ENCODE measurements at regions not wholly inside any gene's neighbourhood (a gene's known extent, or its start where the extent isn't known, plus 50 kb on each side); places are given as distances from the start of the nearest gene placed in this dataset.
A peak's percentile ranks its signal among the peaks of the same experiment; 100 is the strongest.

DNA sequence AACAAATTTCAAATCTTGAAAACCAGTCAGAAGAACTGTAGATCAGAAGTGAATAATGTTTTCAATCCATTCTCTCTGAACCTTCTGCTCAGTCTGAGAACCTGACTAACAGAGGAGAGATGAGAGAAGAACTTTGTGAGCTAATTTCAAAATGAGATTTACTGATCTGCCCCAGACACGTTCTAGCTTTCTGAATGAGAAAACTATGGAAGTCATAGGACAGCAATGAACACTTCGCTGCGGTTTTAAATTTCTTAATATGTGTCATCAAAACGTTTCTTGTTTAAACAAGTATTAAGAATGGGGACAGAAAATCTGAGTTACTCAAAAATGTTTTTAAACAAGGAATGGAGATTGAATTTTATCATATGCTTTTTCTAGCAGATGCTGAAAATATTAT, 66.6 kb upstream of the FAR2 start:
- Mint-ChIP-seq H3K9me3 (no peaks in the 10 kb centered on the region), H3K36me3 (no peaks in the 10 kb centered on the region), H3K4me3 (no peak overlapping the region), H3K27me3 (peaks cover 2% of the 10 kb centered on the region), H3K27ac (peak overlapping the region; percentile 46), H3K4me1 (ENCODE audit: unreplicated experiment) (no peaks in the 10 kb centered on the region)
- TF ChIP-seq, protein P1, sequence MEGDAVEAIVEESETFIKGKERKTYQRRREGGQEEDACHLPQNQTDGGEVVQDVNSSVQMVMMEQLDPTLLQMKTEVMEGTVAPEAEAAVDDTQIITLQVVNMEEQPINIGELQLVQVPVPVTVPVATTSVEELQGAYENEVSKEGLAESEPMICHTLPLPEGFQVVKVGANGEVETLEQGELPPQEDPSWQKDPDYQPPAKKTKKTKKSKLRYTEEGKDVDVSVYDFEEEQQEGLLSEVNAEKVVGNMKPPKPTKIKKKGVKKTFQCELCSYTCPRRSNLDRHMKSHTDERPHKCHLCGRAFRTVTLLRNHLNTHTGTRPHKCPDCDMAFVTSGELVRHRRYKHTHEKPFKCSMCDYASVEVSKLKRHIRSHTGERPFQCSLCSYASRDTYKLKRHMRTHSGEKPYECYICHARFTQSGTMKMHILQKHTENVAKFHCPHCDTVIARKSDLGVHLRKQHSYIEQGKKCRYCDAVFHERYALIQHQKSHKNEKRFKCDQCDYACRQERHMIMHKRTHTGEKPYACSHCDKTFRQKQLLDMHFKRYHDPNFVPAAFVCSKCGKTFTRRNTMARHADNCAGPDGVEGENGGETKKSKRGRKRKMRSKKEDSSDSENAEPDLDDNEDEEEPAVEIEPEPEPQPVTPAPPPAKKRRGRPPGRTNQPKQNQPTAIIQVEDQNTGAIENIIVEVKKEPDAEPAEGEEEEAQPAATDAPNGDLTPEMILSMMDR (conservative IDR thresholded peaks at IDR 0.05) = no peak
- DNase-seq (ENCODE audit: extremely low spot score, unreplicated experiment) = no peak

DNA sequence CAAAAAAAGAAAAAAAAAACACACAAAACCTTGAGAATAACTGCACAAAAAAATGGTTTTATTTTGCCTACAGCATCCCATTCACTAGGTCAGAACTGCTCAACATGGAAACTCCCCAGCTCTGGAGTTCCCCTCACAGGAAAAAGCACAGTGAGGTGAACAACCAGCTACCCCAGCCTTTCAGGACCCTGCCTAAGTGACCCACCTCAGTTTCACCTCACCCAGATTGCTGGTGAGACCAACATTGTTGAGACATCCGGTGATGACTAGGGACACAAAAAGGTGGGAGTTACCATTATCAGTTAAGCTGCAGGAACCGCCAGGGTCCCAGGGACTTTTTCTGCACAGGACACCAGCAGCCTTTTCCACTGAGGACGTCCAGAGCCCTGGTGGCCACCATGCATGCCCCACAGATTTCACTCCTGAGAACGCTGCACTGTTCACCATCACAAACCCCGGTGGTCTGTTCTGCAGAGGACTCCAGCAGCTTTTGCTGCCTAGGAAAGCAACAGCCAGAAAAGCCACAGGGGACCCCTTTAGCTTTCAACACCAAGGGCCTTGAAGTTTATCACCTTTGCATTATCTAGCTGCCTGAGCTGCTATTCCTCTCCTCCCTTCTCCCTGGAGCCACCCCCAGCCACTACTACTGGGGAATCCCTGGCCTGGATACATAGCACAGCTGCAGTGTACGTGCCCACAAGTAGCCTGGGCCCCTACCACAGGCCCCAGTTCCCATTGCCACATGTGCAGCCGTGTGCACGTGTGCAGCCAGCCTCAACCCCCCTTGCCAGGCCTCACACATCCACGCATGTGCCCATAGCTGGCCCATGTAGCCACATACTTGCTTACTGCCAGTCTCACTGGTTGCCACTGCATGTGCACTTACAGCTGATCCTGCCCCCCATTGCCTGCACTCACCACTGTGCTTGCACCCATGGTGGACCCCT, 62.5 kb upstream of the FAR2 start:
- H3K9me3 Mint-ChIP-seq = peaks cover 5% of the 10 kb centered on the region
- H3K27me3 Mint-ChIP-seq = peaks cover 5% of the 10 kb centered on the region
- H3K27ac Mint-ChIP-seq = no peak overlapping the region
- TF ChIP-seq, protein P1 (conservative IDR thresholded peaks at IDR 0.05) = no peak
- H3K4me3 Mint-ChIP-seq = no peak overlapping the region
- H3K36me3 Mint-ChIP-seq = peaks cover 18% of the 10 kb centered on the region
- DNase-seq (ENCODE audit: extremely low spot score, unreplicated experiment) = no peak
- no peaks in the 10 kb centered on the region for H3K4me1 Mint-ChIP-seq (ENCODE audit: unreplicated experiment)

DNA sequence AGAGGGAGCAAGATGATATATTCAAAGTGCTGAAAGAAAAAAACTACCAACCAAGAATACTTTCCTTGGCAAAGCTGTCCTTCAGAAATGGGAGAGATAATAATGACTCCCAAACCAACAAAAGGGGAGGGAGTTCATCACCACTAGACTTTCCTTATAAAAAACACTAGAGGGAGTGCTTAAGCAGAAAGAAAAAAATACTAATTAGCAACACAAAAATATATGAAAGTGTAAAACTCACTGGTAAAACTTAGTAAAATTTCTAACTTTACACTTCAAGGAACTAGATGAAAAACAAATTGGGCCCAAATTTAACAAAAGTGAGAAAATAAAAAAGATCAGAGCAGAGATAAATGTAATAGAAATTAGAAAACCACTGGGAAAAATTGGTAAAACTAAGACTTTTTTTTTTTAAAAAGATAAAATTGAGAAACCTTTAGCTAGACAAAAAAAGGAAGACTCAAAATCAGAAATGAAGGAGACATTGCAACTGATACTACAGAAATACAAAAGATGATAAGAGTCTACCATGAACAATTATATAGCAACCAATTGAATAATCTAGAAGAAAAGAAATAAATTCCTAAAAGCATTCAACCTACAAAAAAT, 60.4 kb upstream of the FAR2 start:
- H3K9me3 Mint-ChIP-seq = peaks cover 5% of the 10 kb centered on the region

More for the DNA sequence above, 60.4 kb upstream of the FAR2 start:
- Mint-ChIP-seq H3K27ac (no peak overlapping the region), H3K4me3 (no peak overlapping the region), H3K36me3 (peaks cover 22% of the 10 kb centered on the region), H3K4me1 (ENCODE audit: unreplicated experiment) (no peaks in the 10 kb centered on the region), H3K27me3 (peaks cover 5% of the 10 kb centered on the region)
- no peak for DNase-seq (ENCODE audit: extremely low spot score, unreplicated experiment)
- TF ChIP-seq, protein P1 (conservative IDR thresholded peaks at IDR 0.05) = peak; percentile 63

All from type B pancreatic cell (in vitro differentiated cells).